ENCODE measurements at regions not wholly inside any gene's neighbourhood (a gene's known extent, or its start where the extent isn't known, plus 50 kb on each side); places are given as distances from the start of the nearest gene placed in this dataset.

GRCh38 chr2:196226707-196227065, 55.3 kb upstream of the STK17B start:
- TF ChIP-seq EZH2 (IDR thresholded peaks at IDR 0.05; ENCODE audit: insufficient read depth, poor library complexity, severe bottlenecking) (no peak), EZH2phosphoT487 (IDR thresholded peaks at IDR 0.05; ENCODE audit: insufficient read depth, low read depth) (no peak)

Measured in GM23248 (cell line).